Astrocyte (in vitro differentiated cells and primary cell): ENCODE measurements at regions not wholly inside any gene's neighbourhood (a gene's known extent, or its start where the extent isn't known, plus 50 kb on each side); places are given as distances from the start of the nearest gene placed in this dataset.
A peak's percentile ranks its signal among the peaks of the same experiment; 100 is the strongest.

Experiments used
- DNase-seq: peaks from one replicate; pipeline ENCODE4 v3.0.0-alpha.2; 2010; ENCODE audit warnings: low read depth
- FAIRE-seq: peaks from 2 replicates; lab custom pipeline; 2011; peaks lifted over from hg19 to GRCh38; lab: Jason Lieb, UNC
- H2AFZ ChIP-seq: 2 replicates; pipeline ENCODE4 v1.6.0; 2012; ENCODE audit warnings: low read depth, low read length, inconsistent platforms
- H3K27ac ChIP-seq: 2 replicates; pipeline ENCODE4 v1.5.1; 2011; ENCODE audit warnings: low read depth, low read length, inconsistent platforms
- H3K27me3 ChIP-seq: 2 replicates; pipeline ENCODE4 v1.6.0; 2011; ENCODE audit warnings: low read length, inconsistent platforms; ENCODE audit not compliant: insufficient read depth
- H3K36me3 ChIP-seq: 2 replicates; pipeline ENCODE4 v1.5.1; 2011; ENCODE audit warnings: low read length, inconsistent platforms; ENCODE audit not compliant: insufficient read depth
- H3K4me1 ChIP-seq: 2 replicates; pipeline ENCODE4 v1.5.1; 2011; ENCODE audit warnings: low read length, inconsistent platforms; ENCODE audit not compliant: insufficient read depth
- H3K4me2 ChIP-seq: 2 replicates; pipeline ENCODE4 v1.6.0; 2012; ENCODE audit warnings: low read length, inconsistent platforms
- H3K4me3 ChIP-seq: 2 replicates; pipeline ENCODE4 v1.5.1; 2011; ENCODE audit warnings: low read depth, mild to moderate bottlenecking, low read length, inconsistent platforms; ENCODE audit not compliant: insufficient read depth
- H3K79me2 ChIP-seq: 2 replicates; pipeline ENCODE4 v1.6.0; 2012; ENCODE audit warnings: mild to moderate bottlenecking, low read length, inconsistent platforms; ENCODE audit not compliant: insufficient read depth
- H3K9ac ChIP-seq: 2 replicates; pipeline ENCODE4 v1.6.0; 2012; ENCODE audit warnings: mild to moderate bottlenecking, low read length, inconsistent platforms
- H3K9me3 ChIP-seq: 2 replicates; pipeline ENCODE4 v1.5.1; 2012; ENCODE audit warnings: low read depth, mild to moderate bottlenecking, low read length, inconsistent platforms; ENCODE audit not compliant: insufficient read depth
- H4K20me1 ChIP-seq: 2 replicates; pipeline ENCODE4 v1.6.0; 2012; ENCODE audit warnings: low read length, inconsistent platforms; ENCODE audit not compliant: insufficient read depth
- H3K27ac Mint-ChIP-seq: one replicate; pipeline ENCODE4 v1.8.0; 2021; ENCODE audit warnings: mild to moderate bottlenecking, mixed read lengths; ENCODE audit not compliant: unreplicated experiment
- H3K27me3 Mint-ChIP-seq: one replicate; pipeline ENCODE4 v1.8.0; 2021; ENCODE audit warnings: low read depth, mixed read lengths; ENCODE audit not compliant: unreplicated experiment
- H3K36me3 Mint-ChIP-seq: one replicate; pipeline ENCODE4 v1.8.0; 2021; ENCODE audit warnings: low read depth, mixed read lengths; ENCODE audit not compliant: unreplicated experiment
- H3K4me1 Mint-ChIP-seq: one replicate; pipeline ENCODE4 v1.8.0; 2021; ENCODE audit warnings: low read depth, mixed read lengths; ENCODE audit not compliant: unreplicated experiment
- H3K4me3 Mint-ChIP-seq: one replicate; pipeline ENCODE4 v1.8.0; 2021; ENCODE audit warnings: mild to moderate bottlenecking, moderate library complexity, mixed read lengths; ENCODE audit not compliant: unreplicated experiment
- H3K9me3 Mint-ChIP-seq: one replicate; pipeline ENCODE4 v1.8.0; 2021; ENCODE audit warnings: mild to moderate bottlenecking, mixed read lengths; ENCODE audit not compliant: unreplicated experiment
- EZH2 ChIP-seq: IDR thresholded peaks from 2 replicates; pipeline ENCODE4 v1.6.1; 2012; ENCODE audit warnings: mild to moderate bottlenecking, low read length, inconsistent platforms; ENCODE audit not compliant: insufficient read depth
- TF ChIP-seq, protein P1 (sequence below): IDR thresholded peaks from 2 replicates; pipeline ENCODE4 v1.5.1; 2011; ENCODE audit warnings: low read depth, mild to moderate bottlenecking, inconsistent platforms, low read length, moderate library complexity; ENCODE audit not compliant: insufficient read depth

GRCh38 chr1:193905288-193906085 is 719.1 kb upstream of the B3GALT2 start:
- Mint-ChIP-seq H3K36me3 (no peaks in the 10 kb centered on the region), H3K4me3 (no peak overlapping the region), H3K27ac (no peak overlapping the region), H3K9me3 (no peaks in the 10 kb centered on the region), H3K4me1 (peaks cover 2% of the 10 kb centered on the region), H3K27me3 (no peaks in the 10 kb centered on the region)
- no peak overlapping the region for H2AFZ ChIP-seq
- no peak overlapping the region for H3K27ac ChIP-seq
- no peak overlapping the region for H3K9ac ChIP-seq
- no peaks in the 10 kb centered on the region for H3K9me3 ChIP-seq
- H3K4me2 ChIP-seq, result no peak overlapping the region
- H3K4me1 ChIP-seq, result no peaks in the 10 kb centered on the region
- H3K79me2 ChIP-seq, result no peaks in the 10 kb centered on the region
- no peak overlapping the region for H3K4me3 ChIP-seq
- TF ChIP-seq, protein P1, sequence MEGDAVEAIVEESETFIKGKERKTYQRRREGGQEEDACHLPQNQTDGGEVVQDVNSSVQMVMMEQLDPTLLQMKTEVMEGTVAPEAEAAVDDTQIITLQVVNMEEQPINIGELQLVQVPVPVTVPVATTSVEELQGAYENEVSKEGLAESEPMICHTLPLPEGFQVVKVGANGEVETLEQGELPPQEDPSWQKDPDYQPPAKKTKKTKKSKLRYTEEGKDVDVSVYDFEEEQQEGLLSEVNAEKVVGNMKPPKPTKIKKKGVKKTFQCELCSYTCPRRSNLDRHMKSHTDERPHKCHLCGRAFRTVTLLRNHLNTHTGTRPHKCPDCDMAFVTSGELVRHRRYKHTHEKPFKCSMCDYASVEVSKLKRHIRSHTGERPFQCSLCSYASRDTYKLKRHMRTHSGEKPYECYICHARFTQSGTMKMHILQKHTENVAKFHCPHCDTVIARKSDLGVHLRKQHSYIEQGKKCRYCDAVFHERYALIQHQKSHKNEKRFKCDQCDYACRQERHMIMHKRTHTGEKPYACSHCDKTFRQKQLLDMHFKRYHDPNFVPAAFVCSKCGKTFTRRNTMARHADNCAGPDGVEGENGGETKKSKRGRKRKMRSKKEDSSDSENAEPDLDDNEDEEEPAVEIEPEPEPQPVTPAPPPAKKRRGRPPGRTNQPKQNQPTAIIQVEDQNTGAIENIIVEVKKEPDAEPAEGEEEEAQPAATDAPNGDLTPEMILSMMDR, result no peak
- no peak for TF ChIP-seq EZH2
- FAIRE-seq, result no peak
- DNase-seq, result peak; percentile 4
- H3K36me3 ChIP-seq, result no peaks in the 10 kb centered on the region
- no peaks in the 10 kb centered on the region for H4K20me1 ChIP-seq
- H3K27me3 ChIP-seq, result no peaks in the 10 kb centered on the region

DNA sequence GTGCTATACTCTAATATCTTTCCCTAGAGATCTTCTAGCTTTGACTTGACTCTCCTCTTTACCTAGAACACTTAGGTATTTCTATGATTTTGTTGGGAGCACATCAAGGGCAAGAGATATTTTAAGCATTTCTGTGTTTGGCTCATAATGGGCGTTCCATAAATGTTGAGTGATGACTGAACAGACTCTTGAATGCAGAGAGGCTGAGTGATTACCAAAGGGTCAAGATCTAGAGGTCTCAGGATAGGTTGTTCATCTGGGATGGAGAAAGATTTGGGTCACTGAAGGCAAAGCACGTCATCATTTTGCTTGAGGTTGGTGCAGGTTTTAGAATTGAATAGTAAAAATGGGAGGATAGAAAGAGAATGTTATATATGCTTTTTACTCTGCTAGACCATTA is 705.4 kb upstream of the B3GALT2 start:
- Histone ChIP-seq H3K9me3 (no peaks in the 10 kb centered on the region), H3K4me1 (no peaks in the 10 kb centered on the region), H3K4me2 (no peak overlapping the region), H3K4me3 (no peak overlapping the region), H3K27ac (no peak overlapping the region), H4K20me1 (no peaks in the 10 kb centered on the region), H3K9ac (no peak overlapping the region), H3K36me3 (no peaks in the 10 kb centered on the region), H3K79me2 (no peaks in the 10 kb centered on the region), H3K27me3 (no peaks in the 10 kb centered on the region), H2AFZ (no peak overlapping the region)
- Mint-ChIP-seq H3K4me1 (no peaks in the 10 kb centered on the region), H3K36me3 (no peaks in the 10 kb centered on the region), H3K27ac (no peak overlapping the region), H3K4me3 (no peak overlapping the region), H3K9me3 (peaks cover 3% of the 10 kb centered on the region), H3K27me3 (no peaks in the 10 kb centered on the region)
- TF ChIP-seq EZH2, result no peak
- TF ChIP-seq, protein P1, result no peak
- FAIRE-seq (no peak), DNase-seq (no peak)

DNA sequence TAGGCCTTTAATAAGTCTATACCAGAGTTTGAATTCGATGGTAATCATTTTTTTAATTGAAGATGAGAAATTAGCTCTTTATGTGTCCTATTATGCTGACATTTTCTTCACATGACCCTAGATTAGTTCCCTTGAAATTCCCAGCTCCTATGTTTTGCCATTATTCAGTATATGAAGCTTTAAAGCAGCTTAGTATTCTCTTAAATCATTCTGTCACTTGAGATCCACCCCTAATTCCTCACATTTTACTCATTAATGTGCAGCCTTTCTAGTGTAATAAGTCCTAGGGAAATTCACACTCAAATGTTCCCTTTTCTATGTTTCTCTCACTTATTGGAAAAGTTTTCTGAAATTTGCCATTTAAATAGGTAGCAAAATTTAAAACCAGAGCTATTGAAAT is 704.5 kb upstream of the B3GALT2 start:
- Histone ChIP-seq H2AFZ (no peak overlapping the region), H3K9me3 (no peaks in the 10 kb centered on the region), H3K4me1 (no peaks in the 10 kb centered on the region), H3K27ac (no peak overlapping the region), H3K4me3 (no peak overlapping the region), H3K4me2 (no peak overlapping the region), H3K79me2 (no peaks in the 10 kb centered on the region), H4K20me1 (no peaks in the 10 kb centered on the region), H3K36me3 (no peaks in the 10 kb centered on the region), H3K9ac (no peak overlapping the region), H3K27me3 (no peaks in the 10 kb centered on the region)
- DNase-seq, result peak; percentile 8
- Mint-ChIP-seq H3K36me3 (no peaks in the 10 kb centered on the region), H3K4me1 (no peaks in the 10 kb centered on the region), H3K27me3 (no peaks in the 10 kb centered on the region), H3K27ac (no peak overlapping the region), H3K4me3 (no peak overlapping the region), H3K9me3 (peaks cover 3% of the 10 kb centered on the region)
- TF ChIP-seq EZH2, result no peak
- TF ChIP-seq, protein P1, result no peak
- FAIRE-seq, result no peak
